ENCODE measurements at regions not wholly inside any gene's neighbourhood (a gene's known extent, or its start where the extent isn't known, plus 50 kb on each side); places are given as distances from the start of the nearest gene placed in this dataset.

DNA sequence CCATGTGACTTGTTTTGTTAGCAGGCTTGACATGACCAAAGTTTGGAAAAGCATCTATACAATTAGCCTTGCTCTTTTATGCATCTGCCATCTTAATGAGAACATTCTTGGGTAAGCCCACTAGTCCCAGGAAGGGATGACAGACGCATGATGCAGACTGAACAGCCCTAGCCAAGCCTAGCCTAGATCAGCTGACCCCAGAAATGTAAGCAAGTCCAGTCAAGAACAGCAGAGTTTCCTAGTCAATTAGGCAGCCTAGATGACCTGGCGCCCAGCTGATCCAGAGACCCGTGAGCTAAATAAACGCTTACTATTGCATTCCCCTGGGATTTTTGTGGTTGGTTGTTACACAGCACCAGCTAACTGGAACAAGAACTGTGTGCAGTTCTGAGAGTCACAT is 457.9 kb downstream of the BCOR start:
- H3K9me3 ChIP-seq = no peaks in the 10 kb centered on the region
- no peak for FAIRE-seq
- peaks cover 0 to 20% (median 0%) of the 10 kb centered on the region in 4 donors for H3K27me3 ChIP-seq
- H3K4me1 ChIP-seq = no peaks in the 10 kb centered on the region
- 74 to 95% methylated on average over 4 of the region's 4 CpGs for WGBS, 2 donors
- TF ChIP-seq, protein P1, sequence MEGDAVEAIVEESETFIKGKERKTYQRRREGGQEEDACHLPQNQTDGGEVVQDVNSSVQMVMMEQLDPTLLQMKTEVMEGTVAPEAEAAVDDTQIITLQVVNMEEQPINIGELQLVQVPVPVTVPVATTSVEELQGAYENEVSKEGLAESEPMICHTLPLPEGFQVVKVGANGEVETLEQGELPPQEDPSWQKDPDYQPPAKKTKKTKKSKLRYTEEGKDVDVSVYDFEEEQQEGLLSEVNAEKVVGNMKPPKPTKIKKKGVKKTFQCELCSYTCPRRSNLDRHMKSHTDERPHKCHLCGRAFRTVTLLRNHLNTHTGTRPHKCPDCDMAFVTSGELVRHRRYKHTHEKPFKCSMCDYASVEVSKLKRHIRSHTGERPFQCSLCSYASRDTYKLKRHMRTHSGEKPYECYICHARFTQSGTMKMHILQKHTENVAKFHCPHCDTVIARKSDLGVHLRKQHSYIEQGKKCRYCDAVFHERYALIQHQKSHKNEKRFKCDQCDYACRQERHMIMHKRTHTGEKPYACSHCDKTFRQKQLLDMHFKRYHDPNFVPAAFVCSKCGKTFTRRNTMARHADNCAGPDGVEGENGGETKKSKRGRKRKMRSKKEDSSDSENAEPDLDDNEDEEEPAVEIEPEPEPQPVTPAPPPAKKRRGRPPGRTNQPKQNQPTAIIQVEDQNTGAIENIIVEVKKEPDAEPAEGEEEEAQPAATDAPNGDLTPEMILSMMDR (IDR thresholded peaks at IDR 0.05) = no peak
- DNase-seq = no peak
- H3K27ac ChIP-seq = no peak overlapping the region
- H3K4me3 ChIP-seq = no peak overlapping the region
- intact Hi-C loops (cut with DNase I) = no loop called here
- ATAC-seq = no peak
- no peaks in the 10 kb centered on the region for H3K36me3 ChIP-seq

DNA sequence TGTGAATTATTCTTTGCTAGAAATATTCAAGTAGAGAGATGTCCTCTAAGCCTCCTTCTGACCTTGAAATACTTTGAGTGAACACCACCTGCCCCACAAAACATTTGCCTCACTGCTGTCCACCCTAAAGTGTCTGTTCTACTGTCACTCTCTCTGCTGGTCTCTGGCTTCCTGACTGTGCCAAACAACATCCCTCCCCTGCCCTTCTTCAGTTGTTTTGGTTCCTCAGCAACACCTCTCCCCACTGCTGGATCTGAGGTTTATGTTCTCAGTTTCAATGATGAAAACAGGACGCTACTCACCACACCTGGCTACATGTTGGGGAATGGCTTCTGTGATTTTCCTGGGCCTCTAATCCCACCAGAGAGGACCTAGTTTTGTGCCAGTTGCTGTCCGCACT is 456.9 kb downstream of the BCOR start:
- Histone ChIP-seq H3K4me1 (no peaks in the 10 kb centered on the region), H3K9me3 (no peaks in the 10 kb centered on the region), H3K4me3 (no peak overlapping the region), H3K27ac (no peak overlapping the region), H3K36me3 (no peaks in the 10 kb centered on the region), H3K27me3 (peaks cover 0 to 20% (median 0%) of the 10 kb centered on the region in 4 donors)
- FAIRE-seq = no peak
- ATAC-seq = no peak
- intact Hi-C loops (cut with DNase I) = no loop called here
- WGBS, 2 donors = 80 to 90% methylated on average over 2 of the region's 2 CpGs
- DNase-seq = no peak
- TF ChIP-seq, protein P1 (IDR thresholded peaks at IDR 0.05) = no peak

DNA sequence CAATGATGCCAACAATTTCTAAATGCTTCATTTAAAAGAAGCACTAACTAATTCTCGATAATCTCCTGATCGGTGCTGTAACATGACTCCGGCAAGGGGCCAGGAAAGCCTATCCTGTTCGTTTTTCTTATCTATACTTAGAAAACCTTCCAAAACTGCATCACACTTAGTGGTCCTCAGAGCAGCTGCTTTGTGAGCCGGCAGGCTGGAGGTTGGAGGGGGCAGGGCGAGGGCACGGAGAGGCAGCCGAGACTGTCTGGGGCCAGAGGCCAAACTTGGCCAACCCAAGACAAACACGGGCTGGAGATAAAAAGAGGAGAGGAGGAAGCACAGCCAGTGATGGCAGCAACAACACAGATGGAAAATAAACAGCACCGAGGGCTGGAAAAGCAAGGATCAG is 455.7 kb downstream of the BCOR start:
- H3K9me3 ChIP-seq = no peaks in the 10 kb centered on the region
- peaks cover 0 to 12% (median 0%) of the 10 kb centered on the region in 4 donors for H3K27me3 ChIP-seq
- no peak overlapping the region for H3K4me3 ChIP-seq
- H3K4me1 ChIP-seq = no peaks in the 10 kb centered on the region
- no peaks in the 10 kb centered on the region for H3K36me3 ChIP-seq
- TF ChIP-seq, protein P1 (IDR thresholded peaks at IDR 0.05) = no peak
- intact Hi-C loops (cut with DNase I) = no loop called here
- ATAC-seq (peak; percentile 32 to 72 (median 58)), FAIRE-seq (no peak), DNase-seq (peak in 1 of 6 donors; percentile 38)
- 9 to 30% methylated on average over 10 of the region's 10 CpGs for WGBS, 2 donors
- no peak overlapping the region for H3K27ac ChIP-seq

DNA sequence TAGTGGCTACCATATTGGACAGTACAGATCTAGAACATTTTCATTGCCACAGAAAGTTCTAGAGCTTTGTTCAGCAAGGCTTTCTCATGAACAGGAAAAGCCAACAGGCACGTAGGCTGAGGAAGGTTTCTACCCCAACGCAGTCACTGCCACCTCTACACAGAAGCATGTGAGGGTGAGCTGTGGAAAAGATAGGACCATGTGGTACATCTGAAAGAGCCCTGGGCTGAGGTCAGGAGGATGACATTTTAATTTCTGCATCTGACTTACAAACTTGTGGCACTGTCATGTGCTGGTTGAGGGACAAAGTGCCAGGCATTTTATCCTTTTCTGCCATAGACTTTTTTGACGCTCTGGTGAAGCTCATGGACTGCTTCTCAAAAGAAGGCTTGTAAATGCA is 454.2 kb downstream of the BCOR start:
- intact Hi-C loops (cut with DNase I) = no loop called here

DNA sequence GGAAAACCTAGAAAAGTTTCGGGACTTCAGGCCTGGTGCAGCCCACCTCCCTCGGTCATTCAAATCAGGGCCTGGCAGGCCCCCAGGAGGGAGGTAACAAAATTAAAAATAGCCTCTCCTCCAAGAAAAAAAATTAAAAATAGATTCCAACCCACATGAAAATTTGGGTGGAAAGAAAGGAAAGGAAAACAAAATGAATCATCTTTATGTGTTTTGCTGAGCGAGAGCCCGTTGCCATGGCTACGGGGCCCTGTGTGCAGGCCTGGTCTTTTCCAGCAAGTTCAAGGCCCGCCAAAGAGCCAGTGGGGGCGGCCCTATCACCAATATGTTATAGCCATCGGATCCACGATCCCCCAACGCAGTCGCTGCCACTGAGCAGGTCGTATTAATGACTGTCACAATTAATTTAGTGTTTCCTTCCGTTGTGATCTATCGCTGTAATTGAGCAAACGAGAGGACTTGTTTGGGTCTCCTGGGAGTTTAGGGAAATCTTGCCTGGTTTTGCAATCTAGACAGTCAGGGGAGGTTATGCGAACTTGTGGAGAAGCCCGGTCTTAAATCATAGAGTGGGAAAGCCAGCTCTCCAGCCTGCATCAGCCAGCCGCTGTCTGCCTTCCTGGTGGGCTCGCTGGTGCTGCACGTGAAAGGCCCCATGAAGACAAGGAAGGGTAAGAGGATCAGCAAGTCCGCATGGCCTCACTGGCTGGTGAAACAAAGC is 452.4 kb downstream of the BCOR start:
- no peak for FAIRE-seq

More for the DNA sequence above, 454.2 kb downstream of the BCOR start:
- Histone ChIP-seq H3K27ac (no peak overlapping the region), H3K9me3 (no peaks in the 10 kb centered on the region), H3K36me3 (no peaks in the 10 kb centered on the region), H3K4me3 (no peak overlapping the region), H3K4me1 (no peaks in the 10 kb centered on the region), H3K27me3 (peaks cover 0 to 5% (median 0%) of the 10 kb centered on the region in 4 donors)
- WGBS, 2 donors = 69 to 95% methylated on average over 3 of the region's 3 CpGs
- no peak for FAIRE-seq
- no peak for ATAC-seq
- DNase-seq = no peak
- TF ChIP-seq, protein P1 (IDR thresholded peaks at IDR 0.05) = no peak

More for the DNA sequence above, 452.4 kb downstream of the BCOR start:
- DNase-seq (no peak), ATAC-seq (no peak)
- H3K27me3 ChIP-seq = peaks cover 0 to 5% (median 0%) of the 10 kb centered on the region in 4 donors
- H3K4me3 ChIP-seq = no peak overlapping the region
- no peaks in the 10 kb centered on the region for H3K36me3 ChIP-seq
- intact Hi-C loops (cut with DNase I) = no loop called here
- no peaks in the 10 kb centered on the region for H3K9me3 ChIP-seq
- TF ChIP-seq, protein P1 (IDR thresholded peaks at IDR 0.05) = no peak
- no peak overlapping the region for H3K27ac ChIP-seq
- WGBS, 2 donors = 77 to 87% methylated on average over 21 of the region's 21 CpGs
- H3K4me1 ChIP-seq = no peaks in the 10 kb centered on the region
